ENCODE measurements at regions not wholly inside any gene's neighbourhood (a gene's known extent, or its start where the extent isn't known, plus 50 kb on each side); places are given as distances from the start of the nearest gene placed in this dataset.

DNA sequence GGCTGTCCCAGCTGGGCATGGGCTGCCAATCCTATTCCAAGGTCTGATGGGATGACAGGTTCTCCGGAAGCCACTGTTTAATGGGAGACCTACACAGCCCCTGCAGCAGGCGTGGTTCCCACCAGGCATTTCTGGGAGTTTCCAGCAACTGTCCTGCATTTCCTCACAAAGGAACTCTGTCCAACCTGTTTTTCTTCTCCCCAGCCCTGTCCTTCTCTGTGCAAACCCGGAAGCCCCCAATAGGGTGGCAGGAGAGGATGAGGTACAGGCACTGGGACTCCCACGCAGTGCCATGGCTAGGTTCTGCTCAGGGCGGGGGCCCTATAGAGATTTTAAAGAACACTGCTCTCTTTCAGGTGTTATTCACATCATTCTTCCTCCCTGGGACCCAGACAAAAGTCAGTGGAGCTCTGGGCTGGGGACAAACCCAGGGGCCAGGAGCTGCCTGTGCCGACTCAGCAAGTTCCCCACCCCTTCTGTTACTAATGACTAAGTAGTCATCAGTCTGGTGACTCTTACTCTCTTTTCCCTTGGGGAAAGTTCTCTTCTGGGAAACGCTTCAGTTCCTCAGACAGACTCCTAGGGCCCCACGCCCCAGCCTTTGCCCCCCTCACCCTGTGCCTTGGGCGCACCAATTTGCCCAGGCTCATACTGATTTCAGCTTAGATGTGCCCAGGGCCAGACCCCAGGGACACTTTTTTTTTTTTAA lies 97.7 kb downstream of the CD47 start:
- no peak for DNase-seq

GRCh38 chr3:107990926-107991325 lies 99.9 kb downstream of the CD47 start:
- DNase-seq = no peak

GRCh38 chr3:107990433-107990832 lies 100.4 kb downstream of the CD47 start:
- DNase-seq = no peak

GRCh38 chr3:107989661-107990060 lies 101.2 kb downstream of the CD47 start:
- no peak for DNase-seq

DNA sequence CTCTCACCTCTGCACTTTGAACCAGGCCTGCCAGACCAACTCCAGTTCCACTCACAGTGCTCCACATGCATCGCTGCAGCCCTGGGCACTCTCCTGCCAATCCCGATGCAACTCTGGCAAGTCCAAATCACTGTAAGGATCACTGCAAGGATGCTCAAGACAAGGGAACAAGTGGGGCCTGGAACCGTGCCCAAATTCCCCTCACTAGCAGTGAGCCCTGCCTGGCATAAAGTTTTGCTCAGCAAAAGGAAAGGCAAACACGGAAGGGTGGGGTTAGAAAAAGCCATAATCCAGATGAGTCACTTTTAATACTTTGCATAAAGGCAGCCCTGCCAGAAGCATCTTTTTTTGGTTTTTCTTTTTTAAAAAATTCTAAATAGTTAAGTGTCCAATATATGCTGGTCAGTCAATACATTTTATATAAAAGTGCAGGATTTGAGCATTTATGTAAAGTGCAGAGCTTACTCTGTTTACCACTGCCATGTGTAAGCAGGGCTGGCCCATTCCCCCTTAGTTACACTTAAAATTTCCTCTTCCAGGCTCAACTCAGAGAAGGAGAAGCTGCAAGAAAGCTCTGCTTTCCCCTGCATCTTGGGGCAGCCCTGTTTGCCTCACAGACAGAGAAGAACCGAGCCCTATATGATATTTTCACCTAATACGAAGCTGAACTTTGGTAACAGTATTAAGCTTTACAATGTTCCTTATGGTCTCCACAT lies 102.2 kb downstream of the CD47 start:
- DNase-seq = no peak

- DNase-seq = no peak
These were observed 103.5 kb downstream of the CD47 start for GRCh38 chr3:107987036-107987939.

DNA sequence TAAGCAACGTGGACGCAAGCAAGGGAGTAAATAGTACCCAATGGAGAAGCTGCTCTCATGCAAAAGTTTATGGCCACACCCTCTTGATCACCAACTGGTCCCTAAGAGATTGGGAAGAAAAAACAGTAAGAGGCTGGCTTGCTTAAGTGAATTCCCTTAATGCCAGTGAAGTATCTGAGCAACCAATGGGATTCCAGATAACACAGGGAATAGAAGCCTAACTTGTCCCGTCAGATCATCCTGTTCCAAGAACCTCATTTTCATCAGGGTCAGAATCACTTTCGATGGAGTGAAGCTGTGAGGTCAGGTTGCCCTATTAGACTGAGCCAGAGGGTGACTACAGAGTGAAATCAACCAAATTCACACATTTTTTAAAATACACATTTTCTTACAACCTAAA lies 104.3 kb downstream of the CD47 start:
- no peak for DNase-seq

DNA sequence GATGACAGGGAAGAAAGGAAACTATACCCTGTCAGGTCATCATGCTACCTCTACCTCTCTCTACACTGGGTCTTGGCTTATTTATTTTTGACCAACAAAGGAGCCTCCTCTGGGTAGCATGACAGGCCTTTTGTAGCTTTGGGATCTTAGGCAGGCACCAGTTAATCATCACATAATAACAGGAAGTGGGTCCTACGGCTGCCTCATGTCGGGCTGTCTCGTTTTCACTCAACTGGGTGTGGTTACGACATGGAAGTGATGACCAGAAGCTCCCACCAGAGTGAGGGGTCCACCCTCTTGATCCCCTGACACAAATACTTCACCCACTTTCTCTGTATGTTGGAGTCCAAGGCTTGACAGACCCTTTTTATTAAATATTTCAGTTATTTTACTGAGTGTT lies 105.3 kb downstream of the CD47 start:
- DNase-seq = no peak

DNA sequence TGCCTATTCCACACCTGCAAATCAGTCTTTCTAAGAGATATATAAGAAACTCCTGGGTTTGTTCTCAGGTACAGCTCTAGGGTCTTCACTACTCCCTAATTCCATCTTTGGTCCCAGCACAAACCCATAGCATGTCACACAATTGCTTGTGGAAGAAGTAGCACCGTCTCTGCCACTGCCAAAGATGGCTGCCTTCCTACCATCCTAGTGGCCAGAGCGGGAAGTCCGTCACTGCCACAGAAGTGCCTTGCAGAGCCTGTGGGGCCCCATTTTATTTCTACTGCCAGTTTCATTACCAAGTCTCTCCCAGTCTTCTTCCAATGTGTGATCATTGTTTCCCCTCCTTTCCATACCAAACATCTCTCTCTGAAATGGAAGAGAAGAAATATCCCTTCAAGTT lies 107.6 kb downstream of the CD47 start:
- no peak for DNase-seq

- DNase-seq = no peak
These were observed 108.7 kb downstream of the CD47 start for GRCh38 chr3:107982165-107982564.

DNA sequence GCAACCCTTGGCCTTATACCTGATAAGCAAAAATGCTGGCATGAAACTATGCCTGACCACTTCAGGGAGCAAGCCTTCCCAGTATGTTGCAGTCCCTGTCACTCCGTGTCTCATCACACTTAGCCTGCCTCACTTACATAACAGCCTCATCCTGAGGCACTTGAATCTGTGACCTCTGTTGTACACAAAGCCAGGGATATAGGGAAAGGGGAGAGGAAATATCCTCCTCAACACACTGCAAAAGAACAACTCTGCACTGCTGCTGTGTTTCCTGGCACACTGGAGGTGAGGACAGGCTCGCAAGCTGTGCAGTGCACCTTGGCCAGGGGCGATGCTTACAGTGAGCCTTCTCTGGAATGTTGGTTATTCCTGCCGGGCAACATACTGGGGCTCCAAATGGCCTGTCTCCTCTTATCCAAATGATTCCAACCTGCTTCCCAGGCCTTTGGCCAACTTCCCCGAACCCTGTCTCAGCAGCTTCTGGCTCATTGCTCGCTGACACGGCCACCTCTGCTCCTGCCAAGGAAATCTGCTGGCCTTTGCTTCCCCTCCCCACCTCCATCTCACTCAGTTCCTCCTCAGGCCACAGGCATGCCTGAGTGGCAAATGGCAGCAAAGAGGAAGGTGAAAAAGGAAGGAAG lies 109.2 kb downstream of the CD47 start:
- no peak for DNase-seq

DNA sequence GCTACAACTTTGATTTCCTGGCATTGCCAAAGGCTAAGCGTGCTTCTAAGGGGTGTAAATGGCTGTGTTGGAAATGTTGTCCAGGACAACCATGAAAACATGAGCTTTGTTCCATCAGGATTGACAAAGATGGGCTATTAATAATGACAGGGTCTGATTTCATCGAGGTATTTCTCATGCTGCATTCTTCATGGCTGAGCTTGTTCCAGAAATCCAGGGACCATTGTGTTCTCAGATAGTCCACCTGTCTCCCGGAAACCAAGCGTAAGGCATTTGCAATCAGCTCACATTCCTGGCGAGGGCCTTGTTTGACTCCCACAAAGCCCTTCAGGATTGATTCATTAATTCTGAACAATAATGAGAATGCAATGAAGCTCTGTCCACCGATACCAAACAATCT lies 111.3 kb downstream of the CD47 start:
- DNase-seq = no peak

- DNase-seq = no peak
These were observed 112.4 kb downstream of the CD47 start for GRCh38 chr3:107978131-107979055.

- no peak for DNase-seq
These were observed 113.4 kb downstream of the CD47 start for GRCh38 chr3:107977221-107978130.

- DNase-seq = no peak
These were observed 114.5 kb downstream of the CD47 start for GRCh38 chr3:107976202-107976800.

DNA sequence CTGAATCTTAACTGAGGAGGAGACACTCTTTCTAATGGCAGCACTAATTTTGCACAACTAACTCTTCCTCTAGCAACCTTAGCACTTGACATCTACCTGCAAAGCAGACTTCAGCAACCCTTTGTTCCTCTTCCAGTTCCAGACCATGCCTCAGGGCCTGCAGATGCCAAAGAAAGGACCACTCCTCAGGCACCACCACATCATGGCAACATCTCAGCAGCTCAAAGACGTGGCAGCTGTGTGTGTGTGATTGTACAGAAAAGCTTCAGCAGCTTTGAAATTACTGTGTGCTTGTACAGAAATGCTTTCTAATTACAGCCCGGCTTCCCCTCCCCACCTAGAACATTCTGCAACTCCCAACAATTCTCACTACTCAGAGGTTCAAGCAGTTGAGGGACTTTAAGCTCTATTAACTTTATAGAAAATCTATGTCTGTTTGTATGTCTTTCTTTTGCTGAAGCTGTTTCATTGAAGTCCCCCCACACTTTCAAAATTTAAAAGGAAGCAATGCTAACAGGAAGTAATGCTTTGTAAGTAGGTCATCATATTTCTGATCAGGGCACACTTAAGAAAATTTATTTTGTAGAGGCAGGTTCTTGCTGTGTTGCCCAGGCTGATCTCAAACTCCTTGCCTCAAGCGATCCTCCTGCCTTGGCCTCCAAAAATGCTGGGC lies 115.2 kb downstream of the CD47 start:
- DNase-seq = no peak

DNA sequence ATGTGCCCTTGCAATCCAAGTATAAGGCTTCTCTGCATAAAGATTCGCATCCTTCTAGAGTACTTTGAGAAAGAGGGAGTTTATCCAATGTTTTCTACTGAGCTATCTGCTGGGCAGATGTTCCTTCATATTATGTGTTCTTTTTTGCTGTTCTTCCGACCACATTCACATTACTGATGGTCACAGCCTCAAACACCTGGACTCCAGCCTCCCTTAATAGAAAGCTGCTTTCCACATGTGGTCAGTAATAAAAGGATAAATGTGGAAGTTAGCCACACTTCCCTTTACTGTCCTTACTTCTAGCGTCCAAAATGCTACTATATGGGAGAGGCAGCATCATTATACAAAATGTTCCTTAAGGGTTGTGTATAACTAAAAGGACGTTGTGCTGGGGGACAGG lies 116.9 kb downstream of the CD47 start:
- no peak for DNase-seq

DNA sequence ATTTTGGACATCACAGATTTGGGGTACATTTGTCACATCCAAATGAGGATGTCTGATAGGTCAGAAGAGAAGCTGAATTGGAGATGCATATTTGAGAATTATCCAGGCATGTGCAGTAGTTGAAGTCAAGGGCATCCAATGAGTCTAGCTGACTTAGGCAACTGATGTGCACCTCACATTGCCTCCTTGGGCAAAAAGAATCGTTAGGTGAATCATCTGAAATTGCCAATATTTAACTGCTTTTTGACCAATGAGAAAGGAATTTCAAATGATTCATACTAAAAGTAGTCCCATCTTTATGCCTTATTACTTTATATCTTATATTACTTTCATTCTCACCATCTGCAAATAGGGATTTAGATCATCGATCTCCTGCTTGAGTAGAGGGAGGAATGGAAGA lies 117.7 kb downstream of the CD47 start:
- no peak for DNase-seq

DNA sequence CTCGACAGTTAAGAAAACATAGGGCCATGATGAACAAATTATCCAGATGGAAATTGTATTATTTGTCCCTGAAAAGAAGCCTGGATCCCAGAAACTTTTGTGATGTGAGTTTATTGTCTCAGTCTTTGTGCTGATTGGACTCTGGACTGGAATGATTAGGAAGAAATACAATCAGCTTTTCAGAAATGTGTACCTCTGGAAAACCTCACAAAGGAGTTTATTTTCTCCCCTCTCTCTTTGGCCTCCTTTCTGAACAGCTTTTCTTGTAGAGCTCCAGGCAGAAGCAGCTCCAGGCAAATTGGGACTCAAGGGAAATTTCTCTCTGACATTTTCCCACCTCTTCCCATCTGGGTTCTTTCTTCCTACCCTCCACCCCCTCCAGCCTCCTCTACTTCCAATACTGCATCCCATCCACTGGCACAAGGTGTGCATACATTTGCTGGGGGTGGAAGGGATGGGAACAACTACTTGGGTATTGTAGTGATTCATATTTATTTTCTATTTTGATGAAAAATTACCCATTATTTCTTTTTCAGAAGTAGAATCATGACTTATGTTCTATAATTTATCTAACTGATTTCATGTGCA lies 119.7 kb downstream of the CD47 start:
- DNase-seq = no peak
